GM12878 (cell line): ENCODE measurements at regions not wholly inside any gene's neighbourhood (a gene's known extent, or its start where the extent isn't known, plus 50 kb on each side); places are given as distances from the start of the nearest gene placed in this dataset.

Experiments used
- ATAC-seq: fragments of 200-7000 bp; cut with Tn5 transposase; 3 replicates; pipeline ENCODE4 v1.9.1; 2020; ENCODE audit warnings: mild to moderate bottlenecking, moderate library complexity
- BruUV-seq: library from RNA; stranded (reverse); fragments of 400-500 nt; replicated peaks from 2 replicates; lab custom pipeline; 2021; lab: Mats Ljungman, UMichigan
- CTCF ChIA-PET: fragments of 300-600 bp; sonication (Branson Sonifier 250); formaldehyde crosslinking; extraction: SDS; loops from one replicate; lab custom pipeline; 2021; ENCODE audit warnings: inconsistent platforms; lab: Yijun Ruan, JAX
- POLR2A ChIA-PET: fragments of 350-600 bp; formaldehyde crosslinking; extraction: SDS; loops from one replicate; lab custom pipeline; 2021; ENCODE audit warnings: inconsistent platforms; lab: Charles Lee
- RAD21 ChIA-PET: fragments of 300-600 bp; sonication (Branson Sonifier 250); formaldehyde crosslinking; loops from one replicate; lab custom pipeline; 2023; ENCODE audit warnings: antibody characterized with exemption; ENCODE audit not compliant: unreplicated experiment; lab: Charles Lee
- SMC1A ChIA-PET: fragments of 300-600 bp; sonication (Branson Sonifier 250); formaldehyde crosslinking; loops from one replicate; lab custom pipeline; 2023; ENCODE audit not compliant: unreplicated experiment, uncharacterized antibody; lab: Charles Lee
- DNase-seq: peaks from one replicate; pipeline ENCODE4 v3.0.0-alpha.2; 2011; ENCODE audit warnings: low read depth, low spot score
- FAIRE-seq: peaks from 3 replicates; lab custom pipeline; 2011; peaks lifted over from hg19 to GRCh38; lab: Jason Lieb, UNC
- H2AFZ ChIP-seq: 2 replicates; pipeline ENCODE4 v1.6.0; 2011; ENCODE audit warnings: low read depth, low read length, control low read depth; ENCODE audit not compliant: control insufficient read depth
- H3K27ac ChIP-seq: 2 replicates; pipeline ENCODE4 v1.5.1; 2011; ENCODE audit warnings: control low read depth; ENCODE audit not compliant: control insufficient read depth, insufficient read depth
- H3K27me3 ChIP-seq, 2 experiments: replicated peaks in 1 of 2; 2 replicates each; pipeline versions ENCODE4 v1.6.0 to v1.6.1; 2011; ENCODE audit warnings: low read length in 1 of 2; ENCODE audit not compliant: control insufficient read depth in 2 of 2, insufficient read depth in 2 of 2
- H3K36me3 ChIP-seq, 2 experiments: 2 replicates each; pipeline ENCODE4 v1.5.1; 2011; ENCODE audit warnings: low read length in 1 of 2; ENCODE audit not compliant: control insufficient read depth in 2 of 2, insufficient read depth in 2 of 2
- H3K4me1 ChIP-seq: 2 replicates; pipeline ENCODE4 v1.6.1; 2011; ENCODE audit warnings: mild to moderate bottlenecking, low read length, moderate library complexity, mixed read lengths; ENCODE audit not compliant: control insufficient read depth, insufficient read depth
- H3K4me2 ChIP-seq: 2 replicates; pipeline ENCODE4 v1.6.0; 2011; ENCODE audit warnings: control low read depth; ENCODE audit not compliant: control insufficient read depth, insufficient read depth
- H3K4me3 ChIP-seq: fragments of 200-600 bp; sonication (generic); 2 replicates; pipeline ENCODE4 v1.5.1; 2016
- H3K79me2 ChIP-seq: 2 replicates; pipeline ENCODE4 v1.6.0; 2011; ENCODE audit warnings: low read length; ENCODE audit not compliant: control insufficient read depth, insufficient read depth
- H3K9ac ChIP-seq: 2 replicates; pipeline ENCODE4 v1.8.0; 2011; ENCODE audit warnings: low read length, control low read depth, mixed read lengths; ENCODE audit not compliant: control insufficient read depth, insufficient read depth
- H3K9me3 ChIP-seq: replicated peaks from 3 replicates; pipeline ENCODE4 v1.5.1; 2011; ENCODE audit warnings: mild to moderate bottlenecking, low read length; ENCODE audit not compliant: control insufficient read depth, insufficient read depth
- H4K20me1 ChIP-seq: 2 replicates; pipeline ENCODE4 v1.6.0; 2011; ENCODE audit not compliant: control insufficient read depth, insufficient read depth
- CEBPB ChIP-seq, 2 experiments: fragments of 150-350 bp in 1 of 2; IDR thresholded peaks; 2 replicates each; pipeline ENCODE4 v1.6.1; 2012 to 2014; ENCODE audit warnings: low read depth in 2 of 2, low read length in 2 of 2, borderline replicate concordance in 1 of 2, inconsistent platforms in 1 of 2
- CHD4 ChIP-seq: fragments of 200-600 bp; sonication (generic); IDR thresholded peaks from 2 replicates; pipeline ENCODE4 v1.6.1; 2016; ENCODE audit warnings: mild to moderate bottlenecking
- E2F8 ChIP-seq: fragments of 450-650 bp; IDR thresholded peaks from 2 replicates; pipeline ENCODE4 v1.6.1; 2018; ENCODE audit warnings: mild to moderate bottlenecking, low read depth, moderate library complexity; ENCODE audit not compliant: partially characterized antibody
- HDGF ChIP-seq: fragments of 450-650 bp; IDR thresholded peaks from 2 replicates; pipeline ENCODE4 v1.6.1; 2016; ENCODE audit warnings: antibody characterized with exemption
- NFIC ChIP-seq: IDR thresholded peaks from 2 replicates; pipeline ENCODE4 v1.6.1; 2012; ENCODE audit warnings: low read depth, mild to moderate bottlenecking, inconsistent platforms, low read length, moderate library complexity
- NFXL1 ChIP-seq: fragments of 450-650 bp; IDR thresholded peaks from 2 replicates; pipeline ENCODE4 v1.6.1; 2017; ENCODE audit warnings: antibody characterized with exemption, mild to moderate bottlenecking, borderline replicate concordance
- NFYB ChIP-seq: IDR thresholded peaks from 2 replicates; pipeline ENCODE4 v1.6.1; 2011; ENCODE audit warnings: low read depth, mild to moderate bottlenecking, low read length, improper control_type of control experiment, moderate library complexity; ENCODE audit not compliant: insufficient read depth
- TBL1XR1 ChIP-seq: IDR thresholded peaks from 2 replicates; pipeline ENCODE4 v1.6.1; 2012; ENCODE audit warnings: low read depth, low read length, improper control_type of control experiment
- ZBED1 ChIP-seq: IDR thresholded peaks from 2 replicates; pipeline ENCODE4 v1.6.1; 2016; ENCODE audit warnings: borderline replicate concordance
- ZNF622 ChIP-seq: fragments of 450-650 bp; IDR thresholded peaks from 2 replicates; pipeline ENCODE4 v1.6.1; 2017; ENCODE audit warnings: mild to moderate bottlenecking, inconsistent platforms
- ZSCAN29 ChIP-seq: fragments of 450-650 bp; IDR thresholded peaks from 2 replicates; pipeline ENCODE4 v1.6.1; 2017; ENCODE audit warnings: mild to moderate bottlenecking, moderate library complexity
- WGBS: methylation state at CpG from one replicate; pipeline ENCODE4 v1.1.6; 2016; ENCODE audit warnings: low lambda C conversion rate; ENCODE audit not compliant: insufficient replicate concordance, insufficient coverage; ENCODE audit errors: missing lambda C conversion rate; 5-methylcytosine and 5-hydroxymethylcytosine counted together
- in situ Hi-C: fragments of 300-500 bp; cut with MboI; formaldehyde crosslinking; loops from 9 replicates; pipeline ENCODE4 v1.14.3; 2018; ENCODE audit warnings: mixed read lengths
- intact Hi-C: fragments of 100-400 bp; cut with micrococcal nuclease; formaldehyde crosslinking; loops from one replicate; pipeline ENCODE4 v1.14.2; 2022; ENCODE audit not compliant: unreplicated experiment

GRCh38 chr2:144137705-144138428 lies 382.1 kb downstream of the ZEB2 start:
- RAD21 ChIA-PET: no interaction called here
- H3K4me2 ChIP-seq: no peak overlapping the region
- no peaks in the 10 kb centered on the region for H3K27me3 ChIP-seq
- H3K9me3 ChIP-seq: no peaks in the 10 kb centered on the region
- CTCF ChIA-PET: no interaction called here
- no peak for ATAC-seq
- no peak overlapping the region for H2AFZ ChIP-seq
- no peaks in the 10 kb centered on the region for H3K36me3 ChIP-seq
- H3K27ac ChIP-seq: no peak overlapping the region
- no TSS peak for BruUV-seq
- H3K4me1 ChIP-seq: no peaks in the 10 kb centered on the region
- no peaks in the 10 kb centered on the region for H4K20me1 ChIP-seq
- TF ChIP-seq CEBPB (IDR thresholded peaks at IDR 0.05; ENCODE audit: borderline replicate concordance in 1 of 2, low read depth in 2 of 2, low read length in 2 of 2): no peak
- no peak for TF ChIP-seq TBL1XR1
- TF ChIP-seq E2F8: no peak
- no peak for TF ChIP-seq CHD4
- TF ChIP-seq NFXL1: no peak
- no peak for TF ChIP-seq ZBED1
- no peak for TF ChIP-seq ZSCAN29
- TF ChIP-seq ZNF622: no peak
- TF ChIP-seq NFYB: no peak
- no peak for TF ChIP-seq NFIC
- TF ChIP-seq HDGF: no peak
- TF ChIP-seq, all 136 proteins: peak for 0
- intact Hi-C loops (no loop called here), in situ Hi-C loops (no loop called here)
- Histone ChIP-seq H3K79me2 (no peaks in the 10 kb centered on the region), H3K9ac (no peak overlapping the region), H3K4me3 (no peak overlapping the region)
- SMC1A ChIA-PET: no interaction called here
- DNase-seq: no peak
- WGBS: 80% methylated on average over 5 of the region's 5 CpGs
- no peak for FAIRE-seq
- POLR2A ChIA-PET: no interaction called here
